Glutamatergic neuron (in vitro differentiated cells): ENCODE measurements at regions not wholly inside any gene's neighbourhood (a gene's known extent, or its start where the extent isn't known, plus 50 kb on each side); places are given as distances from the start of the nearest gene placed in this dataset.

Source experiments
- DNase-seq: peaks from one replicate; pipeline ENCODE4 v3.0.0; 2022
- H3K27ac Mint-ChIP-seq: one replicate; pipeline ENCODE4 v1.8.0; 2020; ENCODE audit warnings: mild to moderate bottlenecking, mixed read lengths, inconsistent platforms; ENCODE audit not compliant: unreplicated experiment
- H3K27me3 Mint-ChIP-seq: one replicate; pipeline ENCODE4 v1.8.0; 2020; ENCODE audit warnings: mild to moderate bottlenecking, moderate library complexity, mixed read lengths, inconsistent platforms; ENCODE audit not compliant: unreplicated experiment
- H3K36me3 Mint-ChIP-seq: one replicate; pipeline ENCODE4 v1.8.0; 2020; ENCODE audit warnings: mild to moderate bottlenecking, mixed read lengths, inconsistent platforms; ENCODE audit not compliant: unreplicated experiment
- H3K4me1 Mint-ChIP-seq: one replicate; pipeline ENCODE4 v1.8.0; 2020; ENCODE audit warnings: mild to moderate bottlenecking, low read depth, mixed read lengths, inconsistent platforms; ENCODE audit not compliant: unreplicated experiment
- H3K4me3 Mint-ChIP-seq: one replicate; pipeline ENCODE4 v1.8.0; 2020; ENCODE audit warnings: mild to moderate bottlenecking, mixed read lengths, inconsistent platforms; ENCODE audit not compliant: unreplicated experiment
- H3K9me3 Mint-ChIP-seq: one replicate; pipeline ENCODE4 v1.8.0; 2020; ENCODE audit warnings: mild to moderate bottlenecking, moderate library complexity, mixed read lengths, inconsistent platforms; ENCODE audit not compliant: unreplicated experiment
- CTCF ChIP-seq: fragments of 200-600 bp; sonication (generic); IDR thresholded peaks from one replicate; pipeline ENCODE4 v1.5.0; 2021; ENCODE audit not compliant: partially characterized antibody, unreplicated experiment

GRCh38 chr12:93033948-93034347, 104.9 kb upstream of the EEA1 start:
- no peak for DNase-seq
- H3K9me3 Mint-ChIP-seq = peaks cover 1% of the 10 kb centered on the region
- no peak for TF ChIP-seq CTCF
- no peak overlapping the region for H3K4me3 Mint-ChIP-seq
- H3K36me3 Mint-ChIP-seq = peaks cover 9% of the 10 kb centered on the region
- H3K27me3 Mint-ChIP-seq = no peaks in the 10 kb centered on the region
- no peak overlapping the region for H3K27ac Mint-ChIP-seq
- H3K4me1 Mint-ChIP-seq = no peaks in the 10 kb centered on the region

- Mint-ChIP-seq H3K27ac (no peak overlapping the region), H3K27me3 (no peaks in the 10 kb centered on the region), H3K36me3 (peaks cover 9% of the 10 kb centered on the region), H3K4me1 (no peaks in the 10 kb centered on the region), H3K4me3 (no peak overlapping the region), H3K9me3 (peaks cover 1% of the 10 kb centered on the region)
- no peak for TF ChIP-seq CTCF
- no peak for DNase-seq
These were observed 110.0 kb upstream of the EEA1 start for GRCh38 chr12:93039062-93039461.

- Mint-ChIP-seq H3K27ac (no peak overlapping the region), H3K27me3 (no peaks in the 10 kb centered on the region), H3K4me1 (no peaks in the 10 kb centered on the region), H3K4me3 (no peak overlapping the region), H3K36me3 (peaks cover 4% of the 10 kb centered on the region), H3K9me3 (peaks cover 1% of the 10 kb centered on the region)
- TF ChIP-seq CTCF = no peak
- DNase-seq = no peak
These were observed 110.8 kb upstream of the EEA1 start for GRCh38 chr12:93039930-93040329.

GRCh38 chr12:93040367-93040766, 111.3 kb upstream of the EEA1 start:
- H3K27me3 Mint-ChIP-seq = no peaks in the 10 kb centered on the region
- H3K36me3 Mint-ChIP-seq = peaks cover 4% of the 10 kb centered on the region
- no peak overlapping the region for H3K4me3 Mint-ChIP-seq
- peaks cover 1% of the 10 kb centered on the region for H3K9me3 Mint-ChIP-seq
- no peaks in the 10 kb centered on the region for H3K4me1 Mint-ChIP-seq
- DNase-seq = no peak
- H3K27ac Mint-ChIP-seq = no peak overlapping the region
- no peak for TF ChIP-seq CTCF

DNA sequence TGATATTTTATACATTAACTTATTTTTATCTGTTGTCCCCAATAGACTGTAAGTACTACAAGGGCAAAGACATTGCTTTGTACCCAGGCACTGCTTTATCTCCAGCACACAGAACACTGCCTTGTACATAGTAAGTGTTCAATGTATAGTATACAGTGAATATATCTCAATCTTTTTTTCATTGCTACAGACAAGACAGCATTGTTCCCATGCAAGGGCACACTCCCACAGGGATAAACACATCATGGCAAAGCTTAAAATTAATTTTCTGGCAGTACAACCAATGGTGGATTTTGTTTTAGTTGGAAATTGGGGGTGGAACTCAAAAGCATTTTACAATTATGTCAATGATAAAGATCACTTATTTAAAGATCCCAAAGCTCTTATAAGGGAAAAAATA, 112.3 kb upstream of the EEA1 start:
- no peak for DNase-seq
- H3K4me1 Mint-ChIP-seq = no peaks in the 10 kb centered on the region
- no peaks in the 10 kb centered on the region for H3K27me3 Mint-ChIP-seq
- H3K4me3 Mint-ChIP-seq = no peak overlapping the region
- peaks cover 4% of the 10 kb centered on the region for H3K36me3 Mint-ChIP-seq
- H3K9me3 Mint-ChIP-seq = peaks cover 1% of the 10 kb centered on the region
- no peak overlapping the region for H3K27ac Mint-ChIP-seq
- no peak for TF ChIP-seq CTCF
